SK-N-SH (cell line): ENCODE measurements at regions not wholly inside any gene's neighbourhood (a gene's known extent, or its start where the extent isn't known, plus 50 kb on each side); places are given as distances from the start of the nearest gene placed in this dataset.

Source experiments
- CTCF ChIA-PET: fragments of 300-600, 350-600 bp; formaldehyde crosslinking; extraction: SDS; loops from one replicate; lab custom pipeline; 2021; lab: Yijun Ruan, JAX
- POLR2A ChIA-PET: fragments of 350-600 bp; sonication (Branson Sonifier 250); formaldehyde crosslinking; extraction: SDS; loops from one replicate; lab custom pipeline; 2020; ENCODE audit warnings: antibody characterized with exemption, inconsistent platforms; lab: Yijun Ruan, JAX
- DNase-seq: peaks from one replicate; pipeline ENCODE4 v3.0.0; 2012
- H2AFZ ChIP-seq: fragments of 200-600 bp; sonication (generic); 2 replicates; pipeline ENCODE4 v1.8.1; 2016; ENCODE audit warnings: antibody characterized with exemption, mild to moderate bottlenecking, low read depth
- H3F3A ChIP-seq: fragments of 200-600 bp; sonication (generic); replicated peaks from 2 replicates; pipeline ENCODE3; 2016; ENCODE audit warnings: antibody characterized with exemption, mild to moderate bottlenecking; ENCODE audit not compliant: insufficient read depth
- H3K27ac ChIP-seq, 2 experiments: fragments of 200-500 bp in 1 of 2; fragments of 200-600 bp in 1 of 2; sonication (Bioruptor generic) in 1 of 2; sonication (generic), shearing (Covaris generic) in 1 of 2; 2 replicates each; pipeline versions ENCODE4 v1.5.1 to v1.6.1; 2014 to 2016; ENCODE audit warnings: low read depth in 2 of 2, inconsistent platforms in 1 of 2, low read length in 1 of 2, mild to moderate bottlenecking in 1 of 2, mixed read lengths in 1 of 2
- H3K27me3 ChIP-seq: fragments of 200-600 bp; sonication (generic), shearing (Covaris generic); 2 replicates; pipeline ENCODE4 v1.6.1; 2016; ENCODE audit warnings: mixed run types; ENCODE audit not compliant: insufficient read depth
- H3K36me3 ChIP-seq, 2 experiments: fragments of 200-500 bp in 1 of 2; fragments of 200-600 bp in 1 of 2; sonication (Bioruptor generic) in 1 of 2; sonication (generic) in 1 of 2; replicated peaks in 1 of 2; 2 replicates each; pipeline versions ENCODE3 to v1.5.1; 2014 to 2016; ENCODE audit warnings: low read length in 1 of 2, mild to moderate bottlenecking in 1 of 2; ENCODE audit not compliant: insufficient read depth in 2 of 2, control insufficient read depth in 1 of 2
- H3K4me1 ChIP-seq, 2 experiments: fragments of 200-500 bp in 1 of 2; fragments of 200-600 bp in 1 of 2; sonication (Bioruptor generic) in 1 of 2; sonication (generic), shearing (Covaris generic) in 1 of 2; 2 replicates each; pipeline versions ENCODE4 v1.5.1 to v1.6.1; 2014 to 2016; ENCODE audit warnings: low read depth in 1 of 2, low read length in 1 of 2, mixed run types in 1 of 2; ENCODE audit not compliant: insufficient read depth in 2 of 2, control insufficient read depth in 1 of 2
- H3K4me2 ChIP-seq: fragments of 200-600 bp; sonication (generic), shearing (Covaris generic); 2 replicates; pipeline ENCODE4 v1.6.1; 2017; ENCODE audit warnings: mixed run types
- H3K4me3 ChIP-seq, 2 experiments: fragments of 200-500 bp in 1 of 2; fragments of 200-600 bp in 1 of 2; sonication (Bioruptor generic) in 1 of 2; sonication (generic), shearing (Covaris generic) in 1 of 2; 2 replicates each; pipeline versions ENCODE4 v1.5.1 to v1.8.1; 2014 to 2016; ENCODE audit warnings: low read depth in 2 of 2, inconsistent platforms in 1 of 2, low read length in 1 of 2, mild to moderate bottlenecking in 1 of 2, mixed read lengths in 1 of 2, moderate library complexity in 1 of 2
- H3K79me2 ChIP-seq: fragments of 200-600 bp; sonication (generic); 2 replicates; pipeline ENCODE4 v1.8.1; 2017; ENCODE audit warnings: mild to moderate bottlenecking; ENCODE audit not compliant: insufficient read depth
- H3K9ac ChIP-seq: fragments of 200-600 bp; sonication (generic); 2 replicates; pipeline ENCODE4 v1.6.1; 2017; ENCODE audit warnings: mixed run types
- H3K9me2 ChIP-seq: fragments of 200-600 bp; sonication (generic); 2 replicates; pipeline ENCODE4 v1.6.1; 2017; ENCODE audit warnings: mixed run types
- H3K9me3 ChIP-seq: fragments of 200-600 bp; sonication (generic); 2 replicates; pipeline ENCODE4 v1.6.1; 2017; ENCODE audit warnings: mixed run types, mild to moderate bottlenecking, moderate library complexity
- H4K20me1 ChIP-seq: fragments of 200-600 bp; sonication (generic); 2 replicates; pipeline ENCODE4 v1.6.1; 2017; ENCODE audit warnings: mild to moderate bottlenecking, mixed run types; ENCODE audit not compliant: insufficient read depth
- CHD2 ChIP-seq: fragments of 150-350 bp; IDR thresholded peaks from 2 replicates; pipeline ENCODE4 v1.6.1; 2018; ENCODE audit warnings: low read length; ENCODE audit not compliant: partially characterized antibody
- CTCF ChIP-seq: fragments of 200-600 bp; sonication (generic); IDR thresholded peaks from 2 replicates; pipeline ENCODE4 v1.6.1; 2017; ENCODE audit warnings: antibody characterized with exemption, mild to moderate bottlenecking, moderate library complexity
- ELF1 ChIP-seq: IDR thresholded peaks from 2 replicates; pipeline ENCODE4 v1.4.0; 2012
- EP300 ChIP-seq, 2 experiments: IDR thresholded peaks; 2 replicates each; pipeline versions ENCODE4 v1.4.0 to v1.6.1; 2012; ENCODE audit warnings: borderline replicate concordance in 1 of 2, low read depth in 1 of 2, low read length in 1 of 2
- FOSL2 ChIP-seq: IDR thresholded peaks from 2 replicates; pipeline ENCODE4 v1.4.0; 2012; ENCODE audit warnings: low read depth, mild to moderate bottlenecking, moderate library complexity, borderline replicate concordance
- FOXJ3 ChIP-seq: sonication (generic); formaldehyde crosslinking; IDR thresholded peaks from 2 replicates; pipeline ENCODE4 v1.5.1; 2020; ENCODE audit warnings: mild to moderate bottlenecking, missing genetic modification reagents
- FOXM1 ChIP-seq: IDR thresholded peaks from 2 replicates; pipeline ENCODE4 v1.4.0; 2012; ENCODE audit warnings: low read depth, mild to moderate bottlenecking
- GABPA ChIP-seq: IDR thresholded peaks from 2 replicates; pipeline ENCODE4 v1.4.0; 2012; ENCODE audit warnings: low read depth, mild to moderate bottlenecking
- GATA2 ChIP-seq: sonication (generic); formaldehyde crosslinking; IDR thresholded peaks from 2 replicates; pipeline ENCODE4 v1.5.0; 2020; ENCODE audit warnings: mild to moderate bottlenecking, missing genetic modification reagents
- IRF3 ChIP-seq: fragments of 150-350 bp; IDR thresholded peaks from 2 replicates; pipeline ENCODE4 v1.6.1; 2016; ENCODE audit warnings: mild to moderate bottlenecking, low read depth, low read length
- JUND ChIP-seq: IDR thresholded peaks from 2 replicates; pipeline ENCODE4 v1.4.0; 2012
- MXI1 ChIP-seq: IDR thresholded peaks from 2 replicates; pipeline ENCODE4 v1.6.1; 2012; ENCODE audit warnings: mild to moderate bottlenecking, low read depth, low read length, improper control_type of control experiment
- RCOR1 ChIP-seq: fragments of 150-350 bp; IDR thresholded peaks from 2 replicates; pipeline ENCODE4 v1.6.1; 2017; ENCODE audit warnings: antibody characterized with exemption, low read length
- REST ChIP-seq: IDR thresholded peaks from 2 replicates; pipeline ENCODE4 v1.6.1; 2012; ENCODE audit warnings: mild to moderate bottlenecking, low read depth, low read length, moderate library complexity
- RFX5 ChIP-seq: IDR thresholded peaks from 2 replicates; pipeline ENCODE4 v1.6.1; 2012; ENCODE audit warnings: mild to moderate bottlenecking, improper control_type of control experiment, low read length
- RXRA ChIP-seq: IDR thresholded peaks from 2 replicates; pipeline ENCODE4 v1.4.0; 2012; ENCODE audit warnings: low read depth, mild to moderate bottlenecking, borderline replicate concordance
- SIN3A ChIP-seq: IDR thresholded peaks from 2 replicates; pipeline ENCODE4 v1.6.1; 2012; ENCODE audit warnings: low read depth, mild to moderate bottlenecking, low read length, moderate library complexity, borderline replicate concordance
- SMC3 ChIP-seq: IDR thresholded peaks from 2 replicates; pipeline ENCODE4 v1.6.1; 2012; ENCODE audit warnings: low read depth, low read length, improper control_type of control experiment
- TCF12 ChIP-seq: IDR thresholded peaks from 2 replicates; pipeline ENCODE4 v1.4.0; 2012
- TEAD4 ChIP-seq: IDR thresholded peaks from 2 replicates; pipeline ENCODE4 v1.4.0; 2012; ENCODE audit warnings: mild to moderate bottlenecking, borderline replicate concordance; ENCODE audit not compliant: insufficient read depth
- ZBTB33 ChIP-seq: IDR thresholded peaks from 2 replicates; pipeline ENCODE4 v1.4.0; 2012; ENCODE audit warnings: low read depth, borderline replicate concordance
- WGBS: methylation state at CpG from one replicate; pipeline ENCODE4 v1.1.6; 2017; ENCODE audit warnings: low lambda C conversion rate; 5-methylcytosine and 5-hydroxymethylcytosine counted together

- peak; percentile 64 for DNase-seq
- POLR2A ChIA-PET = interaction anchor here (1.5 kb wide), 1 partner anchor 21 kb away, joined by 8 read pairs; no protein-coding TSS in a partner anchor
- H3K9ac ChIP-seq = no peak overlapping the region
- H2AFZ ChIP-seq = no peak overlapping the region
- no peaks in the 10 kb centered on the region for H3K79me2 ChIP-seq
- no peaks in the 10 kb centered on the region for H3F3A ChIP-seq
- H3K27me3 ChIP-seq = no peaks in the 10 kb centered on the region
- no peak overlapping the region for H3K4me3 ChIP-seq
- peak overlapping the region in 1 of 2 experiments; percentile 97; a peak in 2 of 4 replicates for H3K27ac ChIP-seq
- H3K4me2 ChIP-seq = no peak overlapping the region
- TF ChIP-seq SIN3A (no peak), CHD2 (peak; percentile 58), TEAD4 (no peak), EP300 (IDR thresholded peaks at IDR 0.05; ENCODE audit: borderline replicate concordance in 1 of 2, low read depth in 1 of 2, low read length in 1 of 2) (peak in 1 of 2 experiments; percentile 92; a peak in 2 of 4 replicates), ZBTB33 (no peak), TCF12 (peak; percentile 67), FOXJ3 (peak; percentile 71; the same call in 1 of the 2 replicates), JUND (no peak), GATA2 (CRISPR knock-in tag) (peak; percentile 73), RCOR1 (peak; percentile 90)
- TF ChIP-seq, all 33 proteins: peak for 6
- CTCF ChIA-PET = interaction anchor here (0.6 to 4.7 kb wide), 6 partner anchors 17 to 1041 kb away, joined by 4 to 23 read pairs (median 5); no protein-coding TSS in a partner anchor
- Histone ChIP-seq H3K9me3 (no peaks in the 10 kb centered on the region), H3K36me3 (no peaks in the 10 kb centered on the region), H3K4me1 (peaks cover 0 to 21% of the 10 kb centered on the region in 2 experiments; a peak in 2 of 4 replicates), H3K9me2 (no peaks in the 10 kb centered on the region), H4K20me1 (no peaks in the 10 kb centered on the region)
- 0% methylated on average over 1 of the region's 1 CpG for WGBS
Observed at GRCh38 chr7:67463983-67464382, 467.4 kb downstream of the TYW1 start.

- H3K27me3 ChIP-seq = no peaks in the 10 kb centered on the region
- DNase-seq = no peak
- H3K4me1 ChIP-seq = peaks cover 0 to 22% of the 10 kb centered on the region in 2 experiments; a peak in 2 of 4 replicates
- H3K4me2 ChIP-seq = no peak overlapping the region
- 22% methylated on average over 2 of the region's 2 CpGs for WGBS
- H3K9ac ChIP-seq = no peak overlapping the region
- no peak overlapping the region for H2AFZ ChIP-seq
- H3K4me3 ChIP-seq = no peak overlapping the region
- no peaks in the 10 kb centered on the region for H3K9me3 ChIP-seq
- no peak overlapping the region for H3K27ac ChIP-seq
- ChIA-PET POLR2A (no interaction called here), CTCF (interaction anchor here (4.7 kb wide), 1 partner anchor 18 kb away, joined by 23 read pairs; no protein-coding TSS in a partner anchor)
- H3F3A ChIP-seq = no peaks in the 10 kb centered on the region
- H4K20me1 ChIP-seq = no peaks in the 10 kb centered on the region
- no peaks in the 10 kb centered on the region for H3K79me2 ChIP-seq
- H3K9me2 ChIP-seq = no peaks in the 10 kb centered on the region
- H3K36me3 ChIP-seq = no peaks in the 10 kb centered on the region
- TF ChIP-seq CTCF (no peak), SMC3 (no peak), SIN3A (no peak), RFX5 (no peak), GABPA (no peak), FOSL2 (no peak), MXI1 (no peak), IRF3 (no peak), TEAD4 (no peak), RXRA (no peak), ELF1 (no peak), FOXM1 (no peak), REST (no peak)
Observed at GRCh38 chr7:67466109-67466508, 469.5 kb downstream of the TYW1 start.
